IMR-90 (cell line): ENCODE measurements at regions not wholly inside any gene's neighbourhood (a gene's known extent, or its start where the extent isn't known, plus 50 kb on each side); places are given as distances from the start of the nearest gene placed in this dataset.

Experiments used
- ATAC-seq: fragments of 200-7000 bp; cut with Tn5 transposase; 2 replicates; pipeline ENCODE4 v1.9.1; 2020; ENCODE audit warnings: low read depth, mild to moderate bottlenecking, moderate library complexity
- BruUV-seq: library from RNA; stranded (reverse); fragments of 400-500 nt; replicated peaks from 2 replicates; lab custom pipeline; 2021; lab: Mats Ljungman, UMichigan
- CTCF ChIA-PET: fragments of 300-600 bp; formaldehyde crosslinking; extraction: SDS; loops from one replicate; lab custom pipeline; 2021; ENCODE audit warnings: antibody characterized with exemption; lab: Yijun Ruan, JAX
- POLR2A ChIA-PET: fragments of 300-600 bp; sonication (Branson Sonifier 250); formaldehyde crosslinking; loops from one replicate; lab custom pipeline; 2022; ENCODE audit warnings: antibody characterized with exemption; ENCODE audit not compliant: unreplicated experiment; lab: Charles Lee
- DNase-seq: peaks from one replicate; pipeline ENCODE4 v3.0.0; 2013
- H2AFZ ChIP-seq: replicated peaks from 2 replicates; pipeline ENCODE3; 2013; ENCODE audit warnings: low read length, mild to moderate bottlenecking; ENCODE audit not compliant: poor library complexity
- H2AK5ac ChIP-seq: 2 replicates; pipeline ENCODE4 v1.6.1; 2013; ENCODE audit warnings: low read depth, low read length, inconsistent platforms
- H2AK9ac ChIP-seq: replicated peaks from 2 replicates; pipeline ENCODE3; 2013; ENCODE audit warnings: mild to moderate bottlenecking, low read depth, low read length, moderate library complexity; ENCODE audit not compliant: poor library complexity
- H2BK120ac ChIP-seq: 2 replicates; pipeline ENCODE4 v1.6.1; 2013; ENCODE audit warnings: low read depth, low read length, inconsistent platforms
- H2BK15ac ChIP-seq: 3 replicates; pipeline ENCODE4 v1.6.1; 2013; ENCODE audit warnings: low read depth, low read length, inconsistent platforms
- H2BK20ac ChIP-seq: 2 replicates; pipeline ENCODE4 v1.6.1; 2013; ENCODE audit warnings: low read depth, mild to moderate bottlenecking, inconsistent platforms, low read length, moderate library complexity
- H2BK5ac ChIP-seq: 2 replicates; pipeline ENCODE4 v1.6.1; 2013; ENCODE audit warnings: mild to moderate bottlenecking, low read depth, low read length, inconsistent platforms; ENCODE audit not compliant: poor library complexity, severe bottlenecking
- H3K14ac ChIP-seq: replicated peaks from 2 replicates; pipeline ENCODE4 v1.6.1; 2013; ENCODE audit warnings: low read depth, low read length, inconsistent platforms
- H3K18ac ChIP-seq: 2 replicates; pipeline ENCODE4 v1.6.1; 2013; ENCODE audit warnings: low read depth, low read length, control low read depth
- H3K23ac ChIP-seq: 2 replicates; pipeline ENCODE4 v1.6.1; 2013; ENCODE audit warnings: low read depth, low read length, inconsistent platforms
- H3K27ac ChIP-seq: 2 replicates; pipeline ENCODE4 v1.5.1; 2013; ENCODE audit warnings: mild to moderate bottlenecking, control low read depth, low read length; ENCODE audit not compliant: insufficient read depth
- H3K27me3 ChIP-seq: 2 replicates; pipeline ENCODE4 v1.6.1; 2013; ENCODE audit warnings: low read length; ENCODE audit not compliant: control insufficient read depth, insufficient read depth
- H3K36me3 ChIP-seq: 2 replicates; pipeline ENCODE4 v1.6.1; 2013; ENCODE audit warnings: low read length, mixed read lengths; ENCODE audit not compliant: control insufficient read depth, insufficient read depth
- H3K4ac ChIP-seq: 2 replicates; pipeline ENCODE4 v1.6.1; 2013; ENCODE audit warnings: low read depth, low read length, inconsistent platforms
- H3K4me1 ChIP-seq: 2 replicates; pipeline ENCODE4 v1.6.1; 2013; ENCODE audit warnings: low read length, mixed read lengths; ENCODE audit not compliant: control insufficient read depth, insufficient read depth
- H3K4me2 ChIP-seq: 2 replicates; pipeline ENCODE4 v1.6.1; 2013; ENCODE audit warnings: low read depth, mild to moderate bottlenecking, control low read depth, low read length, moderate library complexity
- H3K4me3 ChIP-seq: 2 replicates; pipeline ENCODE4 v1.5.1; 2013; ENCODE audit warnings: low read depth, mild to moderate bottlenecking, control low read depth, low read length, moderate library complexity; ENCODE audit not compliant: insufficient read depth
- H3K56ac ChIP-seq: 2 replicates; pipeline ENCODE4 v1.6.1; 2013; ENCODE audit warnings: low read length, inconsistent platforms; ENCODE audit not compliant: insufficient read depth; ENCODE audit errors: extremely low read depth
- H3K79me1 ChIP-seq, 2 experiments: 2 replicates each; pipeline ENCODE4 v1.6.1; 2013; ENCODE audit warnings: low read length in 2 of 2, inconsistent platforms in 1 of 2, low read depth in 1 of 2
- H3K9ac ChIP-seq: 2 replicates; pipeline ENCODE4 v1.6.1; 2013; ENCODE audit warnings: low read depth, low read length, control low read depth
- H3K9me1 ChIP-seq: 2 replicates; pipeline ENCODE4 v1.6.1; 2013; ENCODE audit warnings: low read length, inconsistent platforms; ENCODE audit not compliant: insufficient read depth
- H3K9me3 ChIP-seq: 2 replicates; pipeline ENCODE4 v1.6.1; 2013; ENCODE audit warnings: low read length; ENCODE audit not compliant: control insufficient read depth, insufficient read depth
- H4K20me1 ChIP-seq: 2 replicates; pipeline ENCODE4 v1.6.1; 2013; ENCODE audit warnings: low read length, inconsistent platforms; ENCODE audit not compliant: insufficient read depth
- H4K5ac ChIP-seq: 2 replicates; pipeline ENCODE4 v1.6.1; 2013; ENCODE audit warnings: mild to moderate bottlenecking, low read depth, low read length, control low read depth
- H4K8ac ChIP-seq, 2 experiments: 2 replicates each; pipeline ENCODE4 v1.6.1; 2013; ENCODE audit warnings: low read depth in 2 of 2, low read length in 2 of 2, control low read depth in 1 of 2, inconsistent platforms in 1 of 2
- H4K91ac ChIP-seq: 2 replicates; pipeline ENCODE4 v1.6.1; 2013; ENCODE audit warnings: low read depth, low read length, inconsistent platforms; ENCODE audit not compliant: insufficient read depth
- BHLHE40 ChIP-seq: fragments of 150-350 bp; IDR thresholded peaks from 2 replicates; pipeline ENCODE4 v1.6.1; 2016; ENCODE audit warnings: mild to moderate bottlenecking, low read depth, low read length
- CHD1 ChIP-seq: IDR thresholded peaks from 2 replicates; pipeline ENCODE4 v1.6.1; 2012; ENCODE audit warnings: low read depth, low read length, improper control_type of control experiment
- WGBS, 2 experiments: methylation state at CpG; one replicate each; pipeline versions ENCODE4 v1.1.5 to v1.1.7; 2013; ENCODE audit warnings: missing lambda C conversion rate in 2 of 2; ENCODE audit not compliant: insufficient read length in 1 of 2; ENCODE audit errors: extremely low coverage in 2 of 2; 5-methylcytosine and 5-hydroxymethylcytosine counted together
- dilution Hi-C: fragments of 300-500 bp; cut with HindIII; formaldehyde crosslinking; loops from one replicate; pipeline ENCODE4 v1.14.3; 2018; ENCODE audit warnings: low sequenced_read_pairs; ENCODE audit not compliant: unreplicated experiment
- in situ Hi-C: fragments of 300-500 bp; cut with MboI; formaldehyde crosslinking; loops from 3 replicates; pipeline ENCODE4 v1.14.3; 2019; ENCODE audit warnings: low sequenced_read_pairs, inconsistent platforms, mixed read lengths
- intact Hi-C: fragments of 100-400 bp; cut with micrococcal nuclease; formaldehyde crosslinking; loops from 2 replicates; pipeline ENCODE4 v1.10.0; 2022

DNA sequence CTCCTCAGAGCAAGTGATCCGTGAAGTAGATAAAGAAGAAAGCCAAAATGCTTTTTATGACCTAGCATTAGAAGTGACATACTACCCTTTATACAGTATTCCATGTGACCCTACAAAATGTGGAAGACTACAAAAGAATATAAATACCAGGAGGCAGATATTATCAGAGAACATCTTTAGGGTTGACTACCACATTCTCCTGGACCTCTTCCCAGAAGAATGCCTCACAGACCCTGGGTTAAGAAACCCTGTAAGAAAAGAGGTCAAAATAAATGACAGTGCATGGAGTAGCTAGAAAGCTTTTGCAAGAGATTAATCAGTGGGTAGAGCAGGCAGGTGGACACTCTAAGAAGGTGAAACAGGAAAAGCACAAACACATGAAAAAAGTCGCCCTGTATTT, 69.2 kb downstream of the FANCF start:
- DNase-seq (no peak), ATAC-seq (no peak)
- intact Hi-C loops (no loop called here), dilution Hi-C loops (no loop called here), in situ Hi-C loops (no loop called here)
- Histone ChIP-seq H3K4me2 (no peak overlapping the region), H2BK120ac (no peak overlapping the region), H2BK20ac (no peak overlapping the region), H2AK5ac (no peak overlapping the region), H4K91ac (no peak overlapping the region), H3K56ac (no peak overlapping the region), H2BK5ac (no peak overlapping the region), H3K79me1 (no peaks in the 10 kb centered on the region), H3K27ac (no peak overlapping the region), H3K23ac (no peak overlapping the region), H4K5ac (no peak overlapping the region), H3K9ac (no peak overlapping the region), H3K4me3 (no peak overlapping the region), H2BK15ac (no peak overlapping the region), H3K4me1 (no peaks in the 10 kb centered on the region), H2AFZ (no peak overlapping the region), H3K9me1 (no peaks in the 10 kb centered on the region), H3K36me3 (no peaks in the 10 kb centered on the region), H3K14ac (no peak overlapping the region), H3K4ac (no peak overlapping the region), H4K20me1 (no peaks in the 10 kb centered on the region), H4K8ac (no peak overlapping the region), H3K9me3 (no peaks in the 10 kb centered on the region), H3K27me3 (no peaks in the 10 kb centered on the region), H3K18ac (no peak overlapping the region), H2AK9ac (no peak overlapping the region)
- WGBS, 2 experiments = no CpG with 5 or more reads among the region's 2 CpGs
- ChIA-PET POLR2A (interaction anchor here (0.6 kb wide), 1 partner anchor 71 kb away, joined by 7 read pairs; no protein-coding TSS in a partner anchor), CTCF (interaction anchor here (0.6 kb wide), 1 partner anchor 312 kb away, joined by 3 read pairs; no protein-coding TSS in a partner anchor)
- no TSS peak for BruUV-seq
- TF ChIP-seq BHLHE40 (no peak), CHD1 (no peak)
